H9 (cell line): ENCODE measurements at regions not wholly inside any gene's neighbourhood (a gene's known extent, or its start where the extent isn't known, plus 50 kb on each side); places are given as distances from the start of the nearest gene placed in this dataset.
"Not testable (repeated sequence)": the region's sequence is repeated elsewhere in the genome, so short reads cannot be mapped to it uniquely, and the experiment has no call there.

ENCODE experiments used
- DNase-seq: peaks from one replicate; pipeline ENCODE4 v3.0.0-alpha.2; 2017
- H2AFZ ChIP-seq: one replicate; pipeline ENCODE4 v1.6.1; 2013; ENCODE audit warnings: mild to moderate bottlenecking, low read length, control low read depth, moderate library complexity
- H2AK5ac ChIP-seq: 2 replicates; pipeline ENCODE4 v1.6.1; 2013; ENCODE audit warnings: low read length, control low read depth, mixed read lengths; ENCODE audit not compliant: insufficient read length
- H2BK120ac ChIP-seq: one replicate; pipeline ENCODE4 v1.6.1; 2013; ENCODE audit warnings: low read depth, mild to moderate bottlenecking, low read length, control low read depth, inconsistent platforms; ENCODE audit not compliant: poor library complexity, severe bottlenecking
- H2BK12ac ChIP-seq: 2 replicates; pipeline ENCODE4 v1.6.1; 2013; ENCODE audit warnings: low read length, control low read depth, mixed read lengths, low read depth; ENCODE audit not compliant: insufficient read length
- H2BK15ac ChIP-seq: 2 replicates; pipeline ENCODE4 v1.6.1; 2013; ENCODE audit warnings: low read depth, low read length, control low read depth
- H2BK20ac ChIP-seq: one replicate; pipeline ENCODE4 v1.6.1; 2013; ENCODE audit warnings: low read depth, mild to moderate bottlenecking, low read length, control low read depth, inconsistent platforms; ENCODE audit not compliant: poor library complexity, severe bottlenecking
- H2BK5ac ChIP-seq: 2 replicates; pipeline ENCODE4 v1.6.1; 2013; ENCODE audit warnings: low read length, control low read depth, mixed read lengths; ENCODE audit not compliant: insufficient read length
- H3K14ac ChIP-seq: 2 replicates; pipeline ENCODE4 v1.6.1; 2013; ENCODE audit warnings: low read length, control low read depth; ENCODE audit not compliant: insufficient read depth
- H3K18ac ChIP-seq: 2 replicates; pipeline ENCODE4 v1.6.1; 2013; ENCODE audit warnings: low read depth, mild to moderate bottlenecking, mixed read lengths, low read length, control low read depth; ENCODE audit not compliant: insufficient read length
- H3K23ac ChIP-seq: 2 replicates; pipeline ENCODE4 v1.6.1; 2013; ENCODE audit warnings: low read length, control low read depth, mixed read lengths, low read depth; ENCODE audit not compliant: insufficient read length
- H3K23me2 ChIP-seq: 2 replicates; pipeline ENCODE4 v1.6.1; 2013; ENCODE audit warnings: low read depth, mild to moderate bottlenecking, mixed read lengths, low read length, control low read depth; ENCODE audit not compliant: insufficient read length, poor library complexity, severe bottlenecking
- H3K27ac ChIP-seq: 2 replicates; pipeline ENCODE4 v1.5.1; 2013; ENCODE audit warnings: low read length, control low read depth, mixed read lengths, low read depth; ENCODE audit not compliant: insufficient read length
- H3K27me3 ChIP-seq: 2 replicates; pipeline ENCODE4 v1.6.1; 2013; ENCODE audit warnings: low read length, control low read depth, inconsistent platforms; ENCODE audit not compliant: insufficient read depth
- H3K4ac ChIP-seq: 2 replicates; pipeline ENCODE4 v1.6.1; 2013; ENCODE audit warnings: low read depth, mild to moderate bottlenecking, control low read depth, inconsistent platforms, low read length, moderate library complexity
- H3K4me1 ChIP-seq: 2 replicates; pipeline ENCODE4 v1.6.1; 2013; ENCODE audit warnings: low read length, control low read depth, inconsistent platforms; ENCODE audit not compliant: insufficient read depth
- H3K4me2 ChIP-seq: 2 replicates; pipeline ENCODE4 v1.6.1; 2013; ENCODE audit warnings: low read length, control low read depth, mixed read lengths; ENCODE audit not compliant: insufficient read length, insufficient read depth
- H3K56ac ChIP-seq: 2 replicates; pipeline ENCODE4 v1.6.1; 2013; ENCODE audit warnings: low read depth, mild to moderate bottlenecking, mixed read lengths, low read length, control low read depth; ENCODE audit not compliant: insufficient read length
- H3K79me1 ChIP-seq: 2 replicates; pipeline ENCODE4 v1.6.1; 2013; ENCODE audit warnings: low read depth, mild to moderate bottlenecking, moderate library complexity, low read length, control low read depth, inconsistent platforms; ENCODE audit not compliant: insufficient read depth, poor library complexity, severe bottlenecking
- H3K79me2 ChIP-seq: 2 replicates; pipeline ENCODE4 v1.6.1; 2013; ENCODE audit warnings: low read length, control low read depth, inconsistent platforms; ENCODE audit not compliant: insufficient read depth
- H3K9ac ChIP-seq: 2 replicates; pipeline ENCODE4 v1.6.1; 2013; ENCODE audit warnings: low read length, control low read depth, mixed read lengths; ENCODE audit not compliant: insufficient read length; ENCODE audit errors: extremely low read depth
- H3K9me3 ChIP-seq: one replicate; pipeline ENCODE4 v1.6.1; 2013; ENCODE audit warnings: low read depth, low read length, inconsistent platforms; ENCODE audit not compliant: control insufficient read depth
- H3T11ph ChIP-seq: one replicate; pipeline ENCODE4 v1.6.1; 2013; ENCODE audit warnings: mild to moderate bottlenecking, low read length, control low read depth, inconsistent platforms
- H4K20me1 ChIP-seq: one replicate; pipeline ENCODE4 v1.6.1; 2013; ENCODE audit not compliant: control insufficient read depth, insufficient read length, insufficient read depth
- H4K5ac ChIP-seq: 2 replicates; pipeline ENCODE4 v1.6.1; 2013; ENCODE audit warnings: low read depth, mild to moderate bottlenecking, mixed read lengths, low read length, control low read depth; ENCODE audit not compliant: insufficient read length
- H4K8ac ChIP-seq: replicated peaks from 2 replicates; pipeline ENCODE4 v1.6.1; 2013; ENCODE audit warnings: low read length, control low read depth, mixed read lengths, low read depth; ENCODE audit not compliant: insufficient read length
- H4K91ac ChIP-seq: 2 replicates; pipeline ENCODE4 v1.6.1; 2013; ENCODE audit warnings: low read depth, mild to moderate bottlenecking, moderate library complexity, mixed read lengths, low read length, control low read depth; ENCODE audit not compliant: insufficient read length
- H3K27ac Mint-ChIP-seq, 3 experiments: 2 replicates in 2 of 3; 3 replicates in 1 of 3; pipeline ENCODE4 v1.8.0; 2020 to 2021; ENCODE audit warnings: mixed read lengths in 3 of 3, mild to moderate bottlenecking in 1 of 3, moderate library complexity in 1 of 3
- H3K27me3 Mint-ChIP-seq: 2 replicates; pipeline ENCODE4 v1.8.0; 2021; ENCODE audit warnings: low read depth, mild to moderate bottlenecking, moderate library complexity, mixed read lengths
- H3K36me3 Mint-ChIP-seq, 3 experiments: 2 replicates in 2 of 3; 3 replicates in 1 of 3; pipeline ENCODE4 v1.8.0; 2020 to 2021; ENCODE audit warnings: low read depth in 3 of 3, mixed read lengths in 3 of 3; ENCODE audit not compliant: insufficient read depth in 1 of 3
- H3K4me1 Mint-ChIP-seq, 2 experiments: 2 replicates each; pipeline ENCODE4 v1.8.0; 2020; ENCODE audit warnings: mixed read lengths in 2 of 2
- H3K4me3 Mint-ChIP-seq, 2 experiments: 2 replicates in 1 of 2; 3 replicates in 1 of 2; pipeline ENCODE4 v1.8.0; 2020 to 2021; ENCODE audit warnings: mild to moderate bottlenecking in 2 of 2, mixed read lengths in 2 of 2, moderate library complexity in 1 of 2
- H3K9me3 Mint-ChIP-seq, 2 experiments: 2 replicates in 1 of 2; 3 replicates in 1 of 2; pipeline ENCODE4 v1.8.0; 2020; ENCODE audit warnings: mild to moderate bottlenecking in 2 of 2, mixed read lengths in 2 of 2, moderate library complexity in 1 of 2
- CTCF ChIP-seq: fragments of 200-600 bp; sonication (generic); conservative IDR thresholded peaks from 3 replicates; pipeline ENCODE4 v1.8.0; 2021; ENCODE audit warnings: antibody characterized with exemption, mild to moderate bottlenecking
- WGBS: extraction: QIAGEN DNeasy Blood & Tissue Kit; methylation state at CpG from one replicate; pipeline ENCODE4 v1.1.7; 2013; ENCODE audit warnings: missing lambda C conversion rate, low lambda C conversion rate, mixed read lengths; ENCODE audit not compliant: insufficient read length; ENCODE audit errors: extremely low coverage; 5-methylcytosine and 5-hydroxymethylcytosine counted together

GRCh38 chr22:25453557-25453956 is 110.9 kb upstream of the GRK3 start:
- no peaks in the 10 kb centered on the region; the same call in 1 of the 2 replicates for H3K27me3 Mint-ChIP-seq
- Histone ChIP-seq H3K79me1 (peaks cover 5% of the 10 kb centered on the region), H3K9ac (no peak overlapping the region), H4K8ac (no peak overlapping the region), H2BK12ac (no peak overlapping the region), H4K91ac (no peak overlapping the region), H3K14ac (no peak overlapping the region), H3K4me1 (no peaks in the 10 kb centered on the region), H2BK15ac (no peak overlapping the region), H2BK20ac (no peak overlapping the region), H3K9me3 (no peaks in the 10 kb centered on the region), H4K20me1 (no peaks in the 10 kb centered on the region), H3K4ac (no peak overlapping the region), H3T11ph (no peak overlapping the region), H3K79me2 (peaks cover 30% of the 10 kb centered on the region; the same call in 1 of the 2 replicates), H3K23ac (no peak overlapping the region), H3K4me2 (no peak overlapping the region), H2AFZ (no peak overlapping the region), H3K27me3 (no peaks in the 10 kb centered on the region), H3K27ac (no peak overlapping the region), H3K56ac (no peak overlapping the region), H2AK5ac (no peak overlapping the region), H3K23me2 (peaks cover 1% of the 10 kb centered on the region), H3K18ac (no peak overlapping the region), H4K5ac (no peak overlapping the region), H2BK120ac (no peak overlapping the region), H2BK5ac (no peak overlapping the region)
- peaks cover 15 to 18% of the 10 kb centered on the region in 2 experiments for H3K4me1 Mint-ChIP-seq
- peaks cover 14 to 34% (median 23%) of the 10 kb centered on the region in 3 experiments for H3K36me3 Mint-ChIP-seq
- H3K27ac Mint-ChIP-seq: no peak overlapping the region
- no peak for TF ChIP-seq CTCF
- WGBS: no CpG with 5 or more reads among the region's 5 CpGs
- DNase-seq: no peak
- H3K4me3 Mint-ChIP-seq: no peak overlapping the region; a peak in 1 of 5 replicates
- H3K9me3 Mint-ChIP-seq: no peaks in the 10 kb centered on the region

GRCh38 chr22:25456300-25457043 is 108.0 kb upstream of the GRK3 start:
- H3K4me1 Mint-ChIP-seq, H3K27me3 Mint-ChIP-seq, H3K23ac ChIP-seq, H3K23me2 ChIP-seq, H3K9me3 ChIP-seq, H2BK15ac ChIP-seq, H3K14ac ChIP-seq, H2BK120ac ChIP-seq, H2BK12ac ChIP-seq, H3K56ac ChIP-seq, H2BK20ac ChIP-seq, H3K4ac ChIP-seq, H4K20me1 ChIP-seq, H4K91ac ChIP-seq, H3K4me3 Mint-ChIP-seq, H2AK5ac ChIP-seq, DNase-seq, H3K79me1 ChIP-seq, H3K27ac ChIP-seq, H3K4me1 ChIP-seq, H2AFZ ChIP-seq, H3T11ph ChIP-seq, H3K27me3 ChIP-seq, H3K9ac ChIP-seq, H3K9me3 Mint-ChIP-seq, H3K18ac ChIP-seq, H3K4me2 ChIP-seq, H4K5ac ChIP-seq, H2BK5ac ChIP-seq: not testable (repeated sequence)
- Histone ChIP-seq H3K79me2 (peaks cover 17% of the 10 kb centered on the region; the same call in 1 of the 2 replicates), H4K8ac (peak overlapping the region; percentile 58)
- Mint-ChIP-seq H3K36me3 (peaks cover 34 to 57% (median 52%) of the 10 kb centered on the region in 3 experiments), H3K27ac (peak overlapping the region in 1 of 3 experiments; percentile 45; a peak in 3 of 7 replicates)
- no CpG with 5 or more reads among the region's 13 CpGs for WGBS
